ENCODE measurements at regions not wholly inside any gene's neighbourhood (a gene's known extent, or its start where the extent isn't known, plus 50 kb on each side); places are given as distances from the start of the nearest gene placed in this dataset.

GRCh38 chr1:170291516-170291915, 145.8 kb downstream of the NTMT2 start:
- TF ChIP-seq, protein P1, sequence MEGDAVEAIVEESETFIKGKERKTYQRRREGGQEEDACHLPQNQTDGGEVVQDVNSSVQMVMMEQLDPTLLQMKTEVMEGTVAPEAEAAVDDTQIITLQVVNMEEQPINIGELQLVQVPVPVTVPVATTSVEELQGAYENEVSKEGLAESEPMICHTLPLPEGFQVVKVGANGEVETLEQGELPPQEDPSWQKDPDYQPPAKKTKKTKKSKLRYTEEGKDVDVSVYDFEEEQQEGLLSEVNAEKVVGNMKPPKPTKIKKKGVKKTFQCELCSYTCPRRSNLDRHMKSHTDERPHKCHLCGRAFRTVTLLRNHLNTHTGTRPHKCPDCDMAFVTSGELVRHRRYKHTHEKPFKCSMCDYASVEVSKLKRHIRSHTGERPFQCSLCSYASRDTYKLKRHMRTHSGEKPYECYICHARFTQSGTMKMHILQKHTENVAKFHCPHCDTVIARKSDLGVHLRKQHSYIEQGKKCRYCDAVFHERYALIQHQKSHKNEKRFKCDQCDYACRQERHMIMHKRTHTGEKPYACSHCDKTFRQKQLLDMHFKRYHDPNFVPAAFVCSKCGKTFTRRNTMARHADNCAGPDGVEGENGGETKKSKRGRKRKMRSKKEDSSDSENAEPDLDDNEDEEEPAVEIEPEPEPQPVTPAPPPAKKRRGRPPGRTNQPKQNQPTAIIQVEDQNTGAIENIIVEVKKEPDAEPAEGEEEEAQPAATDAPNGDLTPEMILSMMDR (IDR thresholded peaks at IDR 0.05; ENCODE audit: low read depth, low read length) = no peak
- TF ChIP-seq EZH2phosphoT487 (IDR thresholded peaks at IDR 0.05; ENCODE audit: low read depth) = no peak

All from OCI-LY3 (cell line).